ENCODE measurements at regions not wholly inside any gene's neighbourhood (a gene's known extent, or its start where the extent isn't known, plus 50 kb on each side); places are given as distances from the start of the nearest gene placed in this dataset.
"Not testable (repeated sequence)": the region's sequence is repeated elsewhere in the genome, so short reads cannot be mapped to it uniquely, and the experiment has no call there.

GRCh38 chr16:29203046-29203932 lies 203.2 kb downstream of the NPIPB11 start:
- CTCF ChIA-PET; H3K4me1 ChIP-seq (ENCODE audit: control extremely low read depth in 1 of 4, control insufficient read depth in 4 of 4, insufficient read depth in 4 of 4, low read length in 3 of 4); DNase-seq; H3K4me3 ChIP-seq (ENCODE audit: control insufficient read depth in 1 of 7, extremely low read depth in 1 of 7, insufficient read depth in 4 of 7, low read depth in 2 of 7, low read length in 6 of 7); POLR2A ChIA-PET; H3K36me3 ChIP-seq (ENCODE audit: control insufficient read depth in 4 of 4, insufficient read depth in 4 of 4, low read length in 3 of 4); H3K27ac ChIP-seq (ENCODE audit: insufficient read depth in 1 of 2, low read depth in 1 of 2, low read length in 2 of 2, poor library complexity in 1 of 2, severe bottlenecking in 2 of 2); H3K27me3 ChIP-seq (replicated peaks in 2 of 5; ENCODE audit: control insufficient read depth in 4 of 5, insufficient read depth in 5 of 5, low read length in 4 of 5): not testable (repeated sequence)
- WGBS (ENCODE audit: insufficient coverage): 95% methylated on average over 16 of the region's 30 CpGs
- H3K9me3 ChIP-seq (ENCODE audit: control extremely low read depth in 1 of 5, control insufficient read depth in 4 of 5, insufficient read depth in 2 of 5, low read depth in 1 of 5, low read length in 4 of 5): peaks cover 0 to 10% (median 0%) of the 10 kb centered on the region in 5 experiments

- POLR2A ChIA-PET: not testable (repeated sequence)
These were observed 203.9 kb downstream of the NPIPB11 start for GRCh38 chr16:29202642-29203041.

GRCh38 chr16:29202025-29202632 lies 204.4 kb downstream of the NPIPB11 start:
- H3K4me3 ChIP-seq (ENCODE audit: control insufficient read depth in 1 of 7, extremely low read depth in 1 of 7, insufficient read depth in 4 of 7, low read depth in 2 of 7, low read length in 6 of 7); CTCF ChIA-PET; H3K4me1 ChIP-seq (ENCODE audit: control extremely low read depth in 1 of 4, control insufficient read depth in 4 of 4, insufficient read depth in 4 of 4, low read length in 3 of 4); H3K9me3 ChIP-seq (ENCODE audit: control extremely low read depth in 1 of 5, control insufficient read depth in 4 of 5, insufficient read depth in 2 of 5, low read depth in 1 of 5, low read length in 4 of 5); H3K27ac ChIP-seq (ENCODE audit: insufficient read depth in 1 of 2, low read depth in 1 of 2, low read length in 2 of 2, poor library complexity in 1 of 2, severe bottlenecking in 2 of 2); H3K27me3 ChIP-seq (replicated peaks in 2 of 5; ENCODE audit: control insufficient read depth in 4 of 5, insufficient read depth in 5 of 5, low read length in 4 of 5); POLR2A ChIA-PET; DNase-seq; H3K36me3 ChIP-seq (ENCODE audit: control insufficient read depth in 4 of 4, insufficient read depth in 4 of 4, low read length in 3 of 4): not testable (repeated sequence)
- 40% methylated on average over 1 of the region's 8 CpGs for WGBS (ENCODE audit: insufficient coverage)

More at GRCh38 chr16:29202642-29203041, 203.9 kb downstream of the NPIPB11 start:
- H3K27ac ChIP-seq (ENCODE audit: insufficient read depth in 1 of 2, low read depth in 1 of 2, low read length in 2 of 2, poor library complexity in 1 of 2, severe bottlenecking in 2 of 2); H3K27me3 ChIP-seq (replicated peaks in 2 of 5; ENCODE audit: control insufficient read depth in 4 of 5, insufficient read depth in 5 of 5, low read length in 4 of 5); DNase-seq; H3K4me1 ChIP-seq (ENCODE audit: control extremely low read depth in 1 of 4, control insufficient read depth in 4 of 4, insufficient read depth in 4 of 4, low read length in 3 of 4); H3K9me3 ChIP-seq (ENCODE audit: control extremely low read depth in 1 of 5, control insufficient read depth in 4 of 5, insufficient read depth in 2 of 5, low read depth in 1 of 5, low read length in 4 of 5); H3K4me3 ChIP-seq (ENCODE audit: control insufficient read depth in 1 of 7, extremely low read depth in 1 of 7, insufficient read depth in 4 of 7, low read depth in 2 of 7, low read length in 6 of 7); CTCF ChIA-PET; H3K36me3 ChIP-seq (ENCODE audit: control insufficient read depth in 4 of 4, insufficient read depth in 4 of 4, low read length in 3 of 4): not testable (repeated sequence)
- WGBS (ENCODE audit: insufficient coverage): 97% methylated on average over 6 of the region's 10 CpGs

- POLR2A ChIA-PET; H3K4me1 ChIP-seq (ENCODE audit: control extremely low read depth in 1 of 4, control insufficient read depth in 4 of 4, insufficient read depth in 4 of 4, low read length in 3 of 4); H3K36me3 ChIP-seq (ENCODE audit: control insufficient read depth in 4 of 4, insufficient read depth in 4 of 4, low read length in 3 of 4); DNase-seq; H3K4me3 ChIP-seq (ENCODE audit: control insufficient read depth in 1 of 7, extremely low read depth in 1 of 7, insufficient read depth in 4 of 7, low read depth in 2 of 7, low read length in 6 of 7); H3K9me3 ChIP-seq (ENCODE audit: control extremely low read depth in 1 of 5, control insufficient read depth in 4 of 5, insufficient read depth in 2 of 5, low read depth in 1 of 5, low read length in 4 of 5); CTCF ChIA-PET; H3K27me3 ChIP-seq (replicated peaks in 2 of 5; ENCODE audit: control insufficient read depth in 4 of 5, insufficient read depth in 5 of 5, low read length in 4 of 5); H3K27ac ChIP-seq (ENCODE audit: insufficient read depth in 1 of 2, low read depth in 1 of 2, low read length in 2 of 2, poor library complexity in 1 of 2, severe bottlenecking in 2 of 2): not testable (repeated sequence)
- whole genome bisulfite sequencing (ENCODE audit: insufficient coverage): 98% methylated on average over 16 of the region's 25 CpGs
These were observed 205.1 kb downstream of the NPIPB11 start for GRCh38 chr16:29201296-29202024.

- H3K27me3 ChIP-seq (replicated peaks in 2 of 5; ENCODE audit: control insufficient read depth in 4 of 5, insufficient read depth in 5 of 5, low read length in 4 of 5); H3K9me3 ChIP-seq (ENCODE audit: control extremely low read depth in 1 of 5, control insufficient read depth in 4 of 5, insufficient read depth in 2 of 5, low read depth in 1 of 5, low read length in 4 of 5); CTCF ChIA-PET; POLR2A ChIA-PET; H3K27ac ChIP-seq (ENCODE audit: insufficient read depth in 1 of 2, low read depth in 1 of 2, low read length in 2 of 2, poor library complexity in 1 of 2, severe bottlenecking in 2 of 2); H3K36me3 ChIP-seq (ENCODE audit: control insufficient read depth in 4 of 4, insufficient read depth in 4 of 4, low read length in 3 of 4); DNase-seq; H3K4me1 ChIP-seq (ENCODE audit: control extremely low read depth in 1 of 4, control insufficient read depth in 4 of 4, insufficient read depth in 4 of 4, low read length in 3 of 4); H3K4me3 ChIP-seq (ENCODE audit: control insufficient read depth in 1 of 7, extremely low read depth in 1 of 7, insufficient read depth in 4 of 7, low read depth in 2 of 7, low read length in 6 of 7): not testable (repeated sequence)
- no CpG with 5 or more reads among the region's 9 CpGs for WGBS (ENCODE audit: insufficient coverage)
These were observed 205.8 kb downstream of the NPIPB11 start for GRCh38 chr16:29200681-29201080.

GRCh38 chr16:29200135-29200601 lies 206.3 kb downstream of the NPIPB11 start:
- H3K36me3 ChIP-seq (ENCODE audit: control insufficient read depth in 4 of 4, insufficient read depth in 4 of 4, low read length in 3 of 4); DNase-seq; H3K4me1 ChIP-seq (ENCODE audit: control extremely low read depth in 1 of 4, control insufficient read depth in 4 of 4, insufficient read depth in 4 of 4, low read length in 3 of 4); H3K27me3 ChIP-seq (replicated peaks in 2 of 5; ENCODE audit: control insufficient read depth in 4 of 5, insufficient read depth in 5 of 5, low read length in 4 of 5); H3K4me3 ChIP-seq (ENCODE audit: control insufficient read depth in 1 of 7, extremely low read depth in 1 of 7, insufficient read depth in 4 of 7, low read depth in 2 of 7, low read length in 6 of 7); H3K27ac ChIP-seq (ENCODE audit: insufficient read depth in 1 of 2, low read depth in 1 of 2, low read length in 2 of 2, poor library complexity in 1 of 2, severe bottlenecking in 2 of 2); CTCF ChIA-PET; POLR2A ChIA-PET; H3K9me3 ChIP-seq (ENCODE audit: control extremely low read depth in 1 of 5, control insufficient read depth in 4 of 5, insufficient read depth in 2 of 5, low read depth in 1 of 5, low read length in 4 of 5): not testable (repeated sequence)
- 100% methylated on average over 3 of the region's 12 CpGs for WGBS (ENCODE audit: insufficient coverage)

GRCh38 chr16:29199626-29200025 lies 206.9 kb downstream of the NPIPB11 start:
- H3K9me3 ChIP-seq (ENCODE audit: control extremely low read depth in 1 of 5, control insufficient read depth in 4 of 5, insufficient read depth in 2 of 5, low read depth in 1 of 5, low read length in 4 of 5); CTCF ChIA-PET; POLR2A ChIA-PET; H3K27ac ChIP-seq (ENCODE audit: insufficient read depth in 1 of 2, low read depth in 1 of 2, low read length in 2 of 2, poor library complexity in 1 of 2, severe bottlenecking in 2 of 2); H3K27me3 ChIP-seq (replicated peaks in 2 of 5; ENCODE audit: control insufficient read depth in 4 of 5, insufficient read depth in 5 of 5, low read length in 4 of 5); H3K36me3 ChIP-seq (ENCODE audit: control insufficient read depth in 4 of 4, insufficient read depth in 4 of 4, low read length in 3 of 4); H3K4me1 ChIP-seq (ENCODE audit: control extremely low read depth in 1 of 4, control insufficient read depth in 4 of 4, insufficient read depth in 4 of 4, low read length in 3 of 4); DNase-seq; H3K4me3 ChIP-seq (ENCODE audit: control insufficient read depth in 1 of 7, extremely low read depth in 1 of 7, insufficient read depth in 4 of 7, low read depth in 2 of 7, low read length in 6 of 7): not testable (repeated sequence)
- WGBS (ENCODE audit: insufficient coverage): 100% methylated on average over 7 of the region's 15 CpGs

Data from common myeloid progenitor, CD34-positive (primary cell).